Parathyroid adenoma (tissue), 2 donors: ENCODE measurements at regions not wholly inside any gene's neighbourhood (a gene's known extent, or its start where the extent isn't known, plus 50 kb on each side); places are given as distances from the start of the nearest gene placed in this dataset.

ENCODE experiments used
- H2AFZ ChIP-seq: fragments of 300-600 bp; sonication (generic); one replicate; pipeline ENCODE4 v1.7.0; 2017; ENCODE audit warnings: antibody characterized with exemption, mild to moderate bottlenecking
- H3K27ac ChIP-seq: fragments of 300-600 bp; sonication (generic); one replicate; pipeline ENCODE4 v1.7.0; 2017
- H3K27me3 ChIP-seq: fragments of 300-600 bp; sonication (generic); one replicate; pipeline ENCODE4 v1.7.0; 2017; ENCODE audit warnings: low read length; ENCODE audit not compliant: control insufficient read depth, insufficient read depth
- H3K36me3 ChIP-seq: fragments of 300-600 bp; sonication (generic); one replicate; pipeline ENCODE4 v1.7.0; 2017; ENCODE audit warnings: low read length; ENCODE audit not compliant: control insufficient read depth, insufficient read depth
- H3K4me1 ChIP-seq: fragments of 300-600 bp; sonication (generic); one replicate; pipeline ENCODE4 v1.7.0; 2017; ENCODE audit warnings: control low read depth
- H3K4me2 ChIP-seq: fragments of 300-600 bp; sonication (generic); one replicate; pipeline ENCODE4 v1.7.0; 2017; ENCODE audit warnings: low read length
- H3K4me3 ChIP-seq: fragments of 300-600 bp; sonication (generic); one replicate; pipeline ENCODE4 v1.7.0; 2017; ENCODE audit warnings: low read depth, low read length
- H3K79me2 ChIP-seq: fragments of 300-600 bp; sonication (generic); one replicate; pipeline ENCODE4 v1.7.0; 2017; ENCODE audit warnings: control low read depth
- H3K9ac ChIP-seq: fragments of 300-600 bp; sonication (generic); one replicate; pipeline ENCODE4 v1.7.0; 2017; ENCODE audit warnings: mild to moderate bottlenecking
- H3K9me3 ChIP-seq: fragments of 300-600 bp; sonication (generic); one replicate; pipeline ENCODE4 v1.7.0; 2017; ENCODE audit warnings: low read length; ENCODE audit not compliant: control insufficient read depth
- TF ChIP-seq, protein P1 (sequence below): fragments of 300-600 bp; sonication (generic); IDR thresholded peaks from one replicate; pipeline ENCODE4 v1.7.0; 2017; ENCODE audit warnings: antibody characterized with exemption, mild to moderate bottlenecking
- donor health status: primary hyperparathyroidism.

DNA sequence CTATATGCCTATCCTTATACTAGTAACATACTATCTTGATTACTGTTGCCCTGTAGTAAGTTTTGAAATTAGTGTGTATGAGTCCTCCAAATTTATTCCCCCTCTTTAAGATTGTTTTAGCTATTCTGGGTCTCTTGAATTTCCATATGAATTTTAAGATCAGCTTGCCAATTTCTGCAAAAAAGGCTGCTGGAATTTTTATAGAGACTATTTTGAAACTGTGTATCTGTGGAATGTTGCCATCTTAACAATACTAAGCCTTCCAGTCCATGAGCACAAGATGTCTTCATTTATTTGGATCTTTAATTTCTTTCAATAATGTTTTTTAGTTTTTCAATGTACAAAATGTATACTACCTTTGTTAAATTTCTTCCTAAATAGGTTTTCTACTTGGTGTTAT is 79.8 kb upstream of the ETV6 start:
- Histone ChIP-seq H3K27me3 (no peaks in the 10 kb centered on the region), H3K36me3 (no peaks in the 10 kb centered on the region), H3K79me2 (no peaks in the 10 kb centered on the region), H3K9ac (no peak overlapping the region), H3K27ac (no peak overlapping the region), H3K9me3 (no peaks in the 10 kb centered on the region), H3K4me2 (no peak overlapping the region), H3K4me3 (no peak overlapping the region), H3K4me1 (no peaks in the 10 kb centered on the region), H2AFZ (no peak overlapping the region)
- TF ChIP-seq, protein P1, sequence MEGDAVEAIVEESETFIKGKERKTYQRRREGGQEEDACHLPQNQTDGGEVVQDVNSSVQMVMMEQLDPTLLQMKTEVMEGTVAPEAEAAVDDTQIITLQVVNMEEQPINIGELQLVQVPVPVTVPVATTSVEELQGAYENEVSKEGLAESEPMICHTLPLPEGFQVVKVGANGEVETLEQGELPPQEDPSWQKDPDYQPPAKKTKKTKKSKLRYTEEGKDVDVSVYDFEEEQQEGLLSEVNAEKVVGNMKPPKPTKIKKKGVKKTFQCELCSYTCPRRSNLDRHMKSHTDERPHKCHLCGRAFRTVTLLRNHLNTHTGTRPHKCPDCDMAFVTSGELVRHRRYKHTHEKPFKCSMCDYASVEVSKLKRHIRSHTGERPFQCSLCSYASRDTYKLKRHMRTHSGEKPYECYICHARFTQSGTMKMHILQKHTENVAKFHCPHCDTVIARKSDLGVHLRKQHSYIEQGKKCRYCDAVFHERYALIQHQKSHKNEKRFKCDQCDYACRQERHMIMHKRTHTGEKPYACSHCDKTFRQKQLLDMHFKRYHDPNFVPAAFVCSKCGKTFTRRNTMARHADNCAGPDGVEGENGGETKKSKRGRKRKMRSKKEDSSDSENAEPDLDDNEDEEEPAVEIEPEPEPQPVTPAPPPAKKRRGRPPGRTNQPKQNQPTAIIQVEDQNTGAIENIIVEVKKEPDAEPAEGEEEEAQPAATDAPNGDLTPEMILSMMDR, result no peak

DNA sequence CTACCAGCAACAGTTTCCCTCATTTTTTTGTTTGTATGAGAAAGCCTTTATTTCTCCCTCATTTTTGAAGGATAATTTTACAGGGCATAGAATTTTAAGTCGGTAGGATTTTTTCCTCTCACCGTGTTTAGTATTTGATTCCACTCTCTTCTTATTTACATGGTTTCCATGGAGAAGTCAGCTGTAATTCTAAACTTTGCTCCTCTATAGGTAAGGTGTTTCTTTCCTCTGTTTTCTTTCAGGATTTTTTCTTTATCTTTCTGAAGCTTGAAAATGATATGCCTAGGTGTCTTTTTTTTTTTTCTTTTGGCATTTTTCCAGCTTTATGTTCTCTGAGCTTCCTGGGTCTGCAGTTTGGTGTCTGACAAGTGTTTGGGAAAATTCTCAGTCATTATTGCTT is 75.6 kb upstream of the ETV6 start:
- Histone ChIP-seq H3K4me2 (no peak overlapping the region), H3K36me3 (no peaks in the 10 kb centered on the region), H3K27me3 (no peaks in the 10 kb centered on the region), H3K9ac (no peak overlapping the region), H3K27ac (no peak overlapping the region), H3K9me3 (no peaks in the 10 kb centered on the region), H2AFZ (no peak overlapping the region), H3K4me1 (no peaks in the 10 kb centered on the region), H3K79me2 (no peaks in the 10 kb centered on the region), H3K4me3 (no peak overlapping the region)
- TF ChIP-seq, protein P1, result no peak

DNA sequence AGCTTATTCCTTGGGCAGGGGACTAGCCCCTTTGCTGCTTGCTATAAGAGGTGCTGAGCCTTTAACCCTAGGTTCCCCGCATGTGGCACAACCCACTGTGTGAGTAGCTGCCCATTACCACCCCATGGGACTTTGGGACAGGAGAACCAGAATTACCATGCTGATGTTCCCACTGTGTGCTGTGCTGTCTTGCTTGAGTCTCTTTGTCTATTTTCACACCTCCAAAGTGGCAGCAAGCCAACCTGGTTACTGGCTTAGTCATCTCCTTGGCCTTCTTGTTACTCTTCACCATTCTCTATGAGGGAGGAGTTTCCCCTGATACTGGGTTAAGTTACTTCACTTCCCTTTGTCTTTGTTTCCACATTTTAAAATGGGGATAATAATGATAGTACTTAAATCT is 73.4 kb upstream of the ETV6 start:
- TF ChIP-seq, protein P1, result no peak
- Histone ChIP-seq H3K9ac (no peak overlapping the region), H3K27ac (no peak overlapping the region), H3K36me3 (no peaks in the 10 kb centered on the region), H3K4me2 (no peak overlapping the region), H3K4me1 (no peaks in the 10 kb centered on the region), H3K27me3 (no peaks in the 10 kb centered on the region), H2AFZ (no peak overlapping the region), H3K79me2 (no peaks in the 10 kb centered on the region), H3K4me3 (no peak overlapping the region), H3K9me3 (no peaks in the 10 kb centered on the region)

DNA sequence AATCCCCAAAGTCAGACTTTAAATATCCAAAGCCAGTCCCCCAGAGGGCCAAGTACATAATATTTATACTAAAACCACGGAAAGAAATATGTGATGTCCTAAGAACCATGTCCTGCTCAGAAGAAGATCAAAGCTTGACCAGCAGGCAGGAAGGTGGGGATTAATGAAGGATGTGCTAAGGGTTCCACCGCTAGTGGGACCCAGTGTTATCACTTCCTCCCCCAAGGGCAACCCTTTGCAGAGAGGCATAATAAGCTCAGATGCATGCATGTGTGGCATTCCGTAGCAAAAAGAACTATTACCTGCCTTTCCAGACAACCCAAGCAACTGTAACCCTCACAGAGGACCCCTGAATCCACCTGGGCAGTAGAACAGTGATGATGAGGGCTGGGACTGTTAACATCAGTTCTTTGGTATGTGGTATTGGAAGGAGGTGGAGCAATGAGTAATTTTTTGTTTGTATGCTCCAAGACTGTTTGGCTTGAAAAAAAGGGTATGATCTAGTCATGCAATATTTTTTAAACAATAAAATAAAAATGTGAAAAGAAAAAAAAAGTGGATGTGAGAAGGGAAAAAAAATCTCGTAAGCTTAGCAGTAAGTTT is 71.7 kb upstream of the ETV6 start:
- Histone ChIP-seq H3K36me3 (no peaks in the 10 kb centered on the region), H3K4me1 (no peaks in the 10 kb centered on the region), H3K4me3 (no peak overlapping the region), H3K27ac (no peak overlapping the region), H3K79me2 (no peaks in the 10 kb centered on the region), H3K9me3 (no peaks in the 10 kb centered on the region), H3K9ac (no peak overlapping the region), H2AFZ (no peak overlapping the region), H3K4me2 (no peak overlapping the region), H3K27me3 (no peaks in the 10 kb centered on the region)
- TF ChIP-seq, protein P1, result no peak

DNA sequence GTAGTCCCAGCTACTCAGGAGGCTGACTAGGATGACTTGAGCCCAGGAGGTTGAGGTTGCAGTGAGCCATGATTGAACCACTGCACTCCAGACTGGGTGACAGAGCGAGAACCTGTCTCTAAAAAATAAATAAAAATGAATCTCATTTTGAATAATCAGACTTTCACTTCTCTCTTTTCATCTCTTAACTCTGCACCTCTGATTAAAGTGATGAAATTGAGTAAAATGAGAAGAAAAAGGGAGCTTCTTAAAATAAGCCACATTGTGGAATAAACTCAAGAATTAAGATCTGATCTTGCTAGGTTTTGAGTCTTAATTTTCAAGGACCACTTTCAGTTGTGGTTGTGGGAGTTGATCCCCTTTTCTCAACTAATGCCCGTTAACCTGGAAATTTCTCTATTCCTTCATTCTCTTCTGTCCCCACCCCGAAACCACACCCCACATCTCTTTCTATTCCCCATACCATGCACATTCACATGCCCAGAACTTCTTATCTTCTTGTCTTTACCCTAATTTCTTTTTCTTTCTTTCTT is 70.9 kb upstream of the ETV6 start:
- H3K9ac ChIP-seq, result no peak overlapping the region
- no peaks in the 10 kb centered on the region for H3K9me3 ChIP-seq
- H3K4me2 ChIP-seq, result no peak overlapping the region
- H3K4me1 ChIP-seq, result no peaks in the 10 kb centered on the region
- H3K79me2 ChIP-seq, result no peaks in the 10 kb centered on the region
- H3K27me3 ChIP-seq, result no peaks in the 10 kb centered on the region
- H3K4me3 ChIP-seq, result no peak overlapping the region
- TF ChIP-seq, protein P1, result no peak
- no peak overlapping the region for H2AFZ ChIP-seq
- H3K27ac ChIP-seq, result no peak overlapping the region
- no peaks in the 10 kb centered on the region for H3K36me3 ChIP-seq
